WTC11 (cell line): ENCODE measurements at regions not wholly inside any gene's neighbourhood (a gene's known extent, or its start where the extent isn't known, plus 50 kb on each side); places are given as distances from the start of the nearest gene placed in this dataset.

ENCODE experiments used
- ATAC-seq: fragments of 200-7000 bp; cut with Tn5 transposase; 2 replicates; pipeline ENCODE4 v1.10.0; 2021; ENCODE audit warnings: mild to moderate bottlenecking, moderate library complexity
- CTCF ChIA-PET: fragments of 300-600 bp; sonication (Branson Sonifier 250); formaldehyde crosslinking; loops from one replicate; lab custom pipeline; 2021; ENCODE audit warnings: antibody characterized with exemption; lab: Charles Lee
- POLR2A ChIA-PET: fragments of 350-600 bp; sonication (Branson Sonifier 250); formaldehyde crosslinking; loops from one replicate; lab custom pipeline; 2021; ENCODE audit warnings: antibody characterized with exemption; lab: Charles Lee
- DNase-seq: peaks from one replicate; pipeline ENCODE4 v3.0.0; 2021; ENCODE audit warnings: low spot score
- H3K27ac Mint-ChIP-seq: 2 replicates; pipeline ENCODE4 v1.8.0; 2021; ENCODE audit warnings: mixed read lengths
- H3K27me3 Mint-ChIP-seq: 2 replicates; pipeline ENCODE4 v1.8.0; 2021; ENCODE audit warnings: low read depth, mild to moderate bottlenecking, moderate library complexity, mixed read lengths
- H3K36me3 Mint-ChIP-seq: 2 replicates; pipeline ENCODE4 v1.8.0; 2021; ENCODE audit warnings: mixed read lengths
- H3K4me1 Mint-ChIP-seq: 2 replicates; pipeline ENCODE4 v1.8.0; 2022; ENCODE audit warnings: mixed read lengths
- H3K4me3 Mint-ChIP-seq: 2 replicates; pipeline ENCODE4 v1.8.0; 2021; ENCODE audit warnings: mild to moderate bottlenecking, moderate library complexity, mixed read lengths
- H3K9me3 Mint-ChIP-seq: 2 replicates; pipeline ENCODE4 v1.8.0; 2021; ENCODE audit warnings: mixed read lengths
- AFF4 ChIP-seq: sonication (generic); formaldehyde crosslinking; IDR thresholded peaks from 2 replicates; pipeline ENCODE4 v1.8.1; 2023; ENCODE audit warnings: mild to moderate bottlenecking, missing genetic modification reagents, borderline replicate concordance
- AR ChIP-seq: fragments of 250-450 bp; sonication (Bioruptor Pico); IDR thresholded peaks from 2 replicates; pipeline ENCODE4 v1.9.0; 2021; ENCODE audit warnings: mild to moderate bottlenecking
- CBFB ChIP-seq: sonication (generic); formaldehyde crosslinking; IDR thresholded peaks from 2 replicates; pipeline ENCODE4 v1.8.1; 2022; ENCODE audit warnings: mild to moderate bottlenecking, low read depth, missing genetic modification reagents
- CREB1 ChIP-seq: sonication (generic); formaldehyde crosslinking; IDR thresholded peaks from 2 replicates; pipeline ENCODE4 v1.8.0; 2023; ENCODE audit warnings: mild to moderate bottlenecking, missing genetic modification reagents
- E2F5 ChIP-seq: sonication (generic); formaldehyde crosslinking; IDR thresholded peaks from 2 replicates; pipeline ENCODE4 v1.8.1; 2022; ENCODE audit warnings: mild to moderate bottlenecking, moderate library complexity, missing genetic modification reagents
- IRF1 ChIP-seq: sonication (generic); formaldehyde crosslinking; IDR thresholded peaks from 2 replicates; pipeline ENCODE4 v1.8.0; 2023; ENCODE audit warnings: missing genetic modification reagents
- MLX ChIP-seq: sonication (generic); formaldehyde crosslinking; IDR thresholded peaks from 2 replicates; pipeline ENCODE4 v1.8.1; 2023; ENCODE audit warnings: mild to moderate bottlenecking, missing genetic modification reagents, moderate library complexity
- MYBL2 ChIP-seq: sonication (generic); formaldehyde crosslinking; IDR thresholded peaks from 2 replicates; pipeline ENCODE4 v1.8.1; 2023; ENCODE audit warnings: mild to moderate bottlenecking, moderate library complexity, missing genetic modification reagents
- NFE2L1 ChIP-seq: sonication (generic); formaldehyde crosslinking; IDR thresholded peaks from 2 replicates; pipeline ENCODE4 v1.8.1; 2023; ENCODE audit warnings: missing genetic modification reagents
- PRRX2 ChIP-seq: fragments of 250-450 bp; sonication (Bioruptor Pico); IDR thresholded peaks from 2 replicates; pipeline ENCODE4 v1.8.0; 2021; ENCODE audit warnings: mild to moderate bottlenecking
- SMAD4 ChIP-seq: sonication (generic); formaldehyde crosslinking; IDR thresholded peaks from 2 replicates; pipeline ENCODE4 v1.8.0; 2022; ENCODE audit warnings: mild to moderate bottlenecking, missing genetic modification reagents
- STAT6 ChIP-seq: sonication (generic); formaldehyde crosslinking; conservative IDR thresholded peaks from 2 replicates; pipeline ENCODE4 v1.8.1; 2023; ENCODE audit warnings: mild to moderate bottlenecking, low read depth, missing genetic modification reagents, moderate library complexity
- ZBTB21 ChIP-seq: sonication (generic); formaldehyde crosslinking; IDR thresholded peaks from 2 replicates; pipeline ENCODE4 v1.8.1; 2023; ENCODE audit warnings: mild to moderate bottlenecking, missing genetic modification reagents, borderline replicate concordance
- ZNF263 ChIP-seq: sonication (generic); formaldehyde crosslinking; IDR thresholded peaks from 2 replicates; pipeline ENCODE4 v1.8.1; 2022; ENCODE audit warnings: low read depth, mild to moderate bottlenecking, moderate library complexity, missing genetic modification reagents
- ZNF317 ChIP-seq: sonication (generic); formaldehyde crosslinking; IDR thresholded peaks from 2 replicates; pipeline ENCODE4 v1.8.1; 2023; ENCODE audit warnings: low read depth, mild to moderate bottlenecking, moderate library complexity, missing genetic modification reagents, borderline replicate concordance
- ZNF512 ChIP-seq: sonication (generic); formaldehyde crosslinking; IDR thresholded peaks from 2 replicates; pipeline ENCODE4 v1.8.1; 2022; ENCODE audit warnings: missing genetic modification reagents, borderline replicate concordance
- ZNF532 ChIP-seq: fragments of 250-450 bp; sonication (Bioruptor Pico); IDR thresholded peaks from 2 replicates; pipeline ENCODE4 v1.9.0; 2021; ENCODE audit warnings: mild to moderate bottlenecking, borderline replicate concordance
- ZNF671 ChIP-seq: fragments of 250-450 bp; sonication (Bioruptor Pico); IDR thresholded peaks from 2 replicates; pipeline ENCODE4 v1.8.0; 2021; ENCODE audit warnings: mild to moderate bottlenecking

GRCh38 chr4:111014537-111014936, 391.7 kb upstream of the PITX2 start (continued):
- no peak for TF ChIP-seq ZNF263
- no peak for TF ChIP-seq IRF1
- no peak for TF ChIP-seq ZNF317
- no peak for TF ChIP-seq MLX (CRISPR knock-in tag)
- TF ChIP-seq SMAD4 = no peak
- TF ChIP-seq ZNF512 = no peak
- TF ChIP-seq PRRX2 (CRISPR knock-in tag) = no peak
- no peak for TF ChIP-seq AR (CRISPR knock-in tag)
- TF ChIP-seq CREB1 = no peak
- TF ChIP-seq CBFB (CRISPR knock-in tag) = no peak
- no peak for TF ChIP-seq ZNF532
- TF ChIP-seq E2F5 (CRISPR knock-in tag) = no peak
- TF ChIP-seq, all 79 proteins: peak for 0

GRCh38 chr4:111016416-111016815, 393.5 kb upstream of the PITX2 start:
- Mint-ChIP-seq H3K27me3 (no peaks in the 10 kb centered on the region), H3K9me3 (no peaks in the 10 kb centered on the region), H3K4me3 (no peak overlapping the region), H3K4me1 (peaks cover 7% of the 10 kb centered on the region), H3K36me3 (no peaks in the 10 kb centered on the region), H3K27ac (no peak overlapping the region)
- POLR2A ChIA-PET = no interaction called here
- ATAC-seq (no peak), DNase-seq (no peak)
- CTCF ChIA-PET = no interaction called here
- TF ChIP-seq STAT6 (CRISPR knock-in tag) = no peak
- no peak for TF ChIP-seq ZNF671 (CRISPR knock-in tag)
- TF ChIP-seq ZBTB21 (CRISPR knock-in tag) = no peak
- TF ChIP-seq NFE2L1 (CRISPR knock-in tag) = no peak
- no peak for TF ChIP-seq MYBL2 (CRISPR knock-in tag)
- TF ChIP-seq AFF4 (CRISPR knock-in tag) = no peak
